ENCODE measurements at regions not wholly inside any gene's neighbourhood (a gene's known extent, or its start where the extent isn't known, plus 50 kb on each side); places are given as distances from the start of the nearest gene placed in this dataset.

- no TSS peak for BruUV-seq (replicated peaks)
- dilution Hi-C loops (cut with MboI; ENCODE audit: extremely low pct_ligation_motif_present, low sequenced_read_pairs) = no loop called here
- Histone ChIP-seq H3K27me3 (ENCODE audit: control insufficient read depth in 2 of 2, insufficient read depth in 2 of 2, low read length in 2 of 2) (no peaks in the 10 kb centered on the region), H3K4me2 (ENCODE audit: insufficient read depth, low read length) (no peak overlapping the region), H4K20me1 (replicated peaks; ENCODE audit: control insufficient read depth, extremely low read depth, insufficient read depth, low read length) (no peaks in the 10 kb centered on the region), H3K36me3 (ENCODE audit: control insufficient read depth in 2 of 2, extremely low read depth in 1 of 2, insufficient read depth in 2 of 2, low read length in 2 of 2) (no peaks in the 10 kb centered on the region), H3K79me2 (ENCODE audit: control insufficient read depth, insufficient read depth, low read length) (no peaks in the 10 kb centered on the region), H2AFZ (ENCODE audit: low read depth, low read length) (no peak overlapping the region), H3K4me3 (replicated peaks in 1 of 3; ENCODE audit: insufficient read depth in 1 of 3, low read depth in 1 of 3, low read length in 3 of 3) (no peak overlapping the region), H3K9me3 (replicated peaks; ENCODE audit: control insufficient read depth, insufficient read depth, low read length) (no peaks in the 10 kb centered on the region), H3K4me1 (ENCODE audit: control insufficient read depth, extremely low read depth, insufficient read depth, low read length) (no peaks in the 10 kb centered on the region), H3K27ac (ENCODE audit: insufficient read depth, low read depth, low read length) (no peak overlapping the region), H3K9me1 (replicated peaks; ENCODE audit: control insufficient read depth, extremely low read depth, insufficient read depth, low read length) (no peaks in the 10 kb centered on the region), H3K9ac (replicated peaks; ENCODE audit: extremely low read depth, insufficient read depth, low read length) (no peak overlapping the region)
- TF ChIP-seq JUN (IDR thresholded peaks at IDR 0.05; ENCODE audit: borderline replicate concordance, insufficient read depth, insufficient read length, low read depth) (no peak), MYC (IDR thresholded peaks at IDR 0.05; ENCODE audit: low read depth, low read length) (no peak), CTCF (IDR thresholded peaks at IDR 0.05; ENCODE audit: extremely low read depth in 1 of 2, insufficient read depth in 1 of 2, low read depth in 1 of 2, low read length in 2 of 2) (no peak)
- DNase-seq (ENCODE audit: low read depth, low spot score) (no peak), FAIRE-seq (no peak)
- POLR2A ChIA-PET = no interaction called here
- CTCF ChIA-PET = no interaction called here
- intact Hi-C loops (cut with micrococcal nuclease) = no loop called here
These were observed 431.3 kb downstream of the FRK start for GRCh38 chr6:115629415-115629814.

GRCh38 chr6:115618256-115618655, 442.4 kb downstream of the FRK start:
- Histone ChIP-seq H3K79me2 (ENCODE audit: control insufficient read depth, insufficient read depth, low read length) (no peaks in the 10 kb centered on the region), H3K27me3 (ENCODE audit: control insufficient read depth in 2 of 2, insufficient read depth in 2 of 2, low read length in 2 of 2) (no peaks in the 10 kb centered on the region), H3K4me3 (replicated peaks in 1 of 3; ENCODE audit: insufficient read depth in 1 of 3, low read depth in 1 of 3, low read length in 3 of 3) (no peak overlapping the region), H3K36me3 (ENCODE audit: control insufficient read depth in 2 of 2, extremely low read depth in 1 of 2, insufficient read depth in 2 of 2, low read length in 2 of 2) (no peaks in the 10 kb centered on the region), H3K9me1 (replicated peaks; ENCODE audit: control insufficient read depth, extremely low read depth, insufficient read depth, low read length) (no peaks in the 10 kb centered on the region), H3K4me2 (ENCODE audit: insufficient read depth, low read length) (no peak overlapping the region), H4K20me1 (replicated peaks; ENCODE audit: control insufficient read depth, extremely low read depth, insufficient read depth, low read length) (no peaks in the 10 kb centered on the region), H3K9ac (replicated peaks; ENCODE audit: extremely low read depth, insufficient read depth, low read length) (no peak overlapping the region), H3K9me3 (replicated peaks; ENCODE audit: control insufficient read depth, insufficient read depth, low read length) (peaks cover 2% of the 10 kb centered on the region), H2AFZ (ENCODE audit: low read depth, low read length) (no peak overlapping the region), H3K4me1 (ENCODE audit: control insufficient read depth, extremely low read depth, insufficient read depth, low read length) (no peaks in the 10 kb centered on the region), H3K27ac (ENCODE audit: insufficient read depth, low read depth, low read length) (no peak overlapping the region)
- no peak for TF ChIP-seq MAX (IDR thresholded peaks at IDR 0.05; ENCODE audit: insufficient read depth, insufficient read length)
- TF ChIP-seq FOS (IDR thresholded peaks at IDR 0.05; ENCODE audit: borderline replicate concordance, insufficient read depth, low read length) = no peak
- no peak for TF ChIP-seq MYC (IDR thresholded peaks at IDR 0.05; ENCODE audit: low read depth, low read length)
- TF ChIP-seq GATA2 (IDR thresholded peaks at IDR 0.05; ENCODE audit: insufficient read depth, insufficient read length, low read depth, low read length) = no peak
- TF ChIP-seq POLR2A (IDR thresholded peaks at IDR 0.05; ENCODE audit: low read depth, low read length) = no peak
- no peak for TF ChIP-seq POLR2AphosphoS5 (IDR thresholded peaks at IDR 0.05; ENCODE audit: insufficient read depth, low read depth, low read length)
- no peak for TF ChIP-seq EZH2 (IDR thresholded peaks at IDR 0.05; ENCODE audit: borderline replicate concordance, low read depth, low read length, severe bottlenecking)
- TF ChIP-seq CTCF (IDR thresholded peaks at IDR 0.05; ENCODE audit: extremely low read depth in 1 of 2, insufficient read depth in 1 of 2, low read depth in 1 of 2, low read length in 2 of 2) = no peak
- TF ChIP-seq JUN (IDR thresholded peaks at IDR 0.05; ENCODE audit: borderline replicate concordance, insufficient read depth, insufficient read length, low read depth) = no peak
- dilution Hi-C loops (cut with MboI; ENCODE audit: extremely low pct_ligation_motif_present, low sequenced_read_pairs) = no loop called here
- no TSS peak for BruUV-seq (replicated peaks)
- DNase-seq (ENCODE audit: low read depth, low spot score) = no peak
- CTCF ChIA-PET = no interaction called here
- intact Hi-C loops (cut with micrococcal nuclease) = no loop called here
- POLR2A ChIA-PET = no interaction called here
- no peak for FAIRE-seq
